Stomach (tissue), 4 donors: ENCODE measurements at regions not wholly inside any gene's neighbourhood (a gene's known extent, or its start where the extent isn't known, plus 50 kb on each side); places are given as distances from the start of the nearest gene placed in this dataset.

Experiments used
- POLR2A ChIP-seq, 4 donors: fragments of 450-650 bp; IDR thresholded peaks; one replicate each; pipeline ENCODE4 v1.6.1; 2016; ENCODE audit warnings: antibody characterized with exemption in 4 of 4, control low read depth in 2 of 4, mild to moderate bottlenecking in 1 of 4, moderate library complexity in 1 of 4
- TF ChIP-seq, protein P1 (sequence below), 7 experiments: fragments of 450-650 bp in 4 of 7; fragments of 200-600 bp in 3 of 7; sonication (generic) in 3 of 7; IDR thresholded peaks; one replicate each; pipeline ENCODE4 v1.5.1; 2016 to 2019; ENCODE audit warnings: antibody characterized with exemption in 7 of 7, control low read depth in 2 of 7, mild to moderate bottlenecking in 1 of 7

DNA sequence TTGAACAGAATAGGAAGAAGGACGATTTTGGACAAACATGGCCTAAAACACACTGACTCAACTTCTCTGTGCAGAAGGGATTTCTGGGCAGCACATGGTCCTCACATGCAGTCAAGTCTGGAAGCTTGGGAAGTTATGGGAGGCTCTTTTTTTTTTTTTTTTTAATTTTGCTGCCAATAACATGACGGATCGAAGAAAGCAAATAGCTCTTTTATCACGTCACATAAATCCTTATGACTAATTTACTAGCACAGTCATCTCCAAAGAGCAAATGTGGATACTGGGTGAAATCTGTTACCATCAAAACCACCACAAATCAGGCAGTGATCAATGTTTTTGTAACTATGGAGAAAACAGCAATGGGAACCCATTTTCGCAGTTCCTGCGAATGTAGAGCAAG is 193.3 kb upstream of the FAM9B start:
- TF ChIP-seq POLR2A (IDR thresholded peaks at IDR 0.05), result no peak
- TF ChIP-seq, protein P1, sequence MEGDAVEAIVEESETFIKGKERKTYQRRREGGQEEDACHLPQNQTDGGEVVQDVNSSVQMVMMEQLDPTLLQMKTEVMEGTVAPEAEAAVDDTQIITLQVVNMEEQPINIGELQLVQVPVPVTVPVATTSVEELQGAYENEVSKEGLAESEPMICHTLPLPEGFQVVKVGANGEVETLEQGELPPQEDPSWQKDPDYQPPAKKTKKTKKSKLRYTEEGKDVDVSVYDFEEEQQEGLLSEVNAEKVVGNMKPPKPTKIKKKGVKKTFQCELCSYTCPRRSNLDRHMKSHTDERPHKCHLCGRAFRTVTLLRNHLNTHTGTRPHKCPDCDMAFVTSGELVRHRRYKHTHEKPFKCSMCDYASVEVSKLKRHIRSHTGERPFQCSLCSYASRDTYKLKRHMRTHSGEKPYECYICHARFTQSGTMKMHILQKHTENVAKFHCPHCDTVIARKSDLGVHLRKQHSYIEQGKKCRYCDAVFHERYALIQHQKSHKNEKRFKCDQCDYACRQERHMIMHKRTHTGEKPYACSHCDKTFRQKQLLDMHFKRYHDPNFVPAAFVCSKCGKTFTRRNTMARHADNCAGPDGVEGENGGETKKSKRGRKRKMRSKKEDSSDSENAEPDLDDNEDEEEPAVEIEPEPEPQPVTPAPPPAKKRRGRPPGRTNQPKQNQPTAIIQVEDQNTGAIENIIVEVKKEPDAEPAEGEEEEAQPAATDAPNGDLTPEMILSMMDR (IDR thresholded peaks at IDR 0.05), result no peak
